ENCODE measurements at regions not wholly inside any gene's neighbourhood (a gene's known extent, or its start where the extent isn't known, plus 50 kb on each side); places are given as distances from the start of the nearest gene placed in this dataset.
"Not testable (repeated sequence)": the region's sequence is repeated elsewhere in the genome, so short reads cannot be mapped to it uniquely, and the experiment has no call there.

GRCh38 chr2:13354031-13354430 is 637.3 kb downstream of the TRIB2 start (continued):
- no peak for TF ChIP-seq TCF12 (IDR thresholded peaks at IDR 0.05; ENCODE audit: low read depth, low read length)
- no peak for TF ChIP-seq TAF1 (IDR thresholded peaks at IDR 0.05; ENCODE audit: borderline replicate concordance, low read depth, low read length)
- no peak for TF ChIP-seq SRF (IDR thresholded peaks at IDR 0.05; ENCODE audit: low read depth in 2 of 2, low read length in 2 of 2)
- TF ChIP-seq, protein P1, sequence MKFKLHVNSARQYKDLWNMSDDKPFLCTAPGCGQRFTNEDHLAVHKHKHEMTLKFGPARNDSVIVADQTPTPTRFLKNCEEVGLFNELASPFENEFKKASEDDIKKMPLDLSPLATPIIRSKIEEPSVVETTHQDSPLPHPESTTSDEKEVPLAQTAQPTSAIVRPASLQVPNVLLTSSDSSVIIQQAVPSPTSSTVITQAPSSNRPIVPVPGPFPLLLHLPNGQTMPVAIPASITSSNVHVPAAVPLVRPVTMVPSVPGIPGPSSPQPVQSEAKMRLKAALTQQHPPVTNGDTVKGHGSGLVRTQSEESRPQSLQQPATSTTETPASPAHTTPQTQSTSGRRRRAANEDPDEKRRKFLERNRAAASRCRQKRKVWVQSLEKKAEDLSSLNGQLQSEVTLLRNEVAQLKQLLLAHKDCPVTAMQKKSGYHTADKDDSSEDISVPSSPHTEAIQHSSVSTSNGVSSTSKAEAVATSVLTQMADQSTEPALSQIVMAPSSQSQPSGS (IDR thresholded peaks at IDR 0.05; ENCODE audit: low read length) = no peak

- H3K79me2 ChIP-seq (ENCODE audit: control insufficient read depth, insufficient read depth, low read length); H3K9ac ChIP-seq (ENCODE audit: control insufficient read depth, insufficient read depth, low read length); intact Hi-C loops (cut with micrococcal nuclease; ENCODE audit: unreplicated experiment); H3K4me3 ChIP-seq; CTCF ChIA-PET; BruUV-seq (replicated peaks); H4K20me1 ChIP-seq (ENCODE audit: control insufficient read depth, insufficient read depth); H3K36me3 ChIP-seq (ENCODE audit: control insufficient read depth in 2 of 2, insufficient read depth in 2 of 2, low read length in 1 of 2); DNase-seq (ENCODE audit: low read depth, low spot score); POLR2A ChIA-PET; H3K4me1 ChIP-seq (ENCODE audit: control insufficient read depth, insufficient read depth, low read length); H3K9me3 ChIP-seq (replicated peaks; ENCODE audit: control insufficient read depth, insufficient read depth, low read length); SMC1A ChIA-PET (ENCODE audit: uncharacterized antibody, unreplicated experiment); in situ Hi-C loops (cut with MboI); RAD21 ChIA-PET (ENCODE audit: unreplicated experiment); H3K27me3 ChIP-seq (replicated peaks in 1 of 2; ENCODE audit: control insufficient read depth in 2 of 2, insufficient read depth in 2 of 2, low read length in 1 of 2); H2AFZ ChIP-seq (ENCODE audit: control insufficient read depth, low read depth, low read length); FAIRE-seq; H3K4me2 ChIP-seq (ENCODE audit: control insufficient read depth, insufficient read depth); ATAC-seq; H3K27ac ChIP-seq (ENCODE audit: control insufficient read depth, insufficient read depth): not testable (repeated sequence)
- WGBS (ENCODE audit: insufficient coverage, insufficient replicate concordance, low lambda C conversion rate, missing lambda C conversion rate) = 4% methylated on average over 1 of the region's 1 CpG
Observed at GRCh38 chr2:13381928-13382327, 665.2 kb downstream of the TRIB2 start.

DNA sequence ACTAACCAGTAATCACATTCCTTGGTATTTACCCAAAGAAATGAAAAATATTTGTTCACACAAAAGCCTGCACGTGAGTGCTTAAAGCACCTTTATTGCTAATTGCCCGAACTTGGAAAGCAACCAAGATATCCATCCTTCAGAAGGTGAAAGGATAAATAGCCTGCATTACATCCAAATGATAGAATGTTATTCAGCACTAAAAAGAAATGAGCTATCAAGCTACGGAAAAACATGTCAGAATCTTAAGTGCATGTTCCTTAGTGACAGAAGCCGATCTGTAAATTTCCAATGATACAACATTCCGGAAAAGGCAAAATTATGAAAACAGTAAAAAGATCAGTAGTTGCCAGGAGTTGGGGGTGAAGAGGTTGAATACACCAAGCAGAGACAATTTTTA is 672.4 kb downstream of the TRIB2 start:
- H3K4me3 ChIP-seq; POLR2A ChIA-PET; H3K9me3 ChIP-seq (replicated peaks; ENCODE audit: control insufficient read depth, insufficient read depth, low read length); H3K4me2 ChIP-seq (ENCODE audit: control insufficient read depth, insufficient read depth); H3K36me3 ChIP-seq (ENCODE audit: control insufficient read depth in 2 of 2, insufficient read depth in 2 of 2, low read length in 1 of 2); intact Hi-C loops (cut with micrococcal nuclease; ENCODE audit: unreplicated experiment); H3K4me1 ChIP-seq (ENCODE audit: control insufficient read depth, insufficient read depth, low read length); in situ Hi-C loops (cut with MboI); FAIRE-seq; DNase-seq (ENCODE audit: low read depth, low spot score); BruUV-seq (replicated peaks); SMC1A ChIA-PET (ENCODE audit: uncharacterized antibody, unreplicated experiment); H3K27ac ChIP-seq (ENCODE audit: control insufficient read depth, insufficient read depth); H2AFZ ChIP-seq (ENCODE audit: control insufficient read depth, low read depth, low read length); RAD21 ChIA-PET (ENCODE audit: unreplicated experiment); H4K20me1 ChIP-seq (ENCODE audit: control insufficient read depth, insufficient read depth); ATAC-seq; H3K79me2 ChIP-seq (ENCODE audit: control insufficient read depth, insufficient read depth, low read length); H3K9ac ChIP-seq (ENCODE audit: control insufficient read depth, insufficient read depth, low read length); H3K27me3 ChIP-seq (replicated peaks in 1 of 2; ENCODE audit: control insufficient read depth in 2 of 2, insufficient read depth in 2 of 2, low read length in 1 of 2): not testable (repeated sequence)
- CTCF ChIA-PET = interaction anchor here (1.9 kb wide), 1 partner anchor 10 kb away, joined by 7 read pairs; no protein-coding TSS in a partner anchor
- WGBS (ENCODE audit: insufficient coverage, insufficient replicate concordance, low lambda C conversion rate, missing lambda C conversion rate) = 40% methylated on average over 5 of the region's 5 CpGs
